Stimulated activated CD4-positive, alpha-beta T cell treated with anti-CD3 and anti-CD28 coated beads, Interleukin-2, amount 100 ng/mL, for 4 hours (primary cell): ENCODE measurements at regions not wholly inside any gene's neighbourhood (a gene's known extent, or its start where the extent isn't known, plus 50 kb on each side); places are given as distances from the start of the nearest gene placed in this dataset.
"Not testable (repeated sequence)": the region's sequence is repeated elsewhere in the genome, so short reads cannot be mapped to it uniquely, and the experiment has no call there.

Experiments used
- DNase-seq: peaks from one replicate; pipeline ENCODE4 v3.0.0-alpha.2; 2020; ENCODE audit warnings: low read depth

GRCh38 chr5:164119806-164120447 is 614.5 kb downstream of the MAT2B start:
- DNase-seq: no peak

- no peak for DNase-seq
Measured at GRCh38 chr5:164127527-164127926, 622.1 kb downstream of the MAT2B start.

GRCh38 chr5:164132358-164132757 is 626.9 kb downstream of the MAT2B start:
- no peak for DNase-seq

- no peak for DNase-seq
Measured at GRCh38 chr5:164137095-164137494, 631.7 kb downstream of the MAT2B start.

- no peak for DNase-seq
Measured at GRCh38 chr5:164139423-164139822, 634.0 kb downstream of the MAT2B start.

GRCh38 chr5:164145458-164145857 is 640.0 kb downstream of the MAT2B start:
- DNase-seq: no peak

GRCh38 chr5:164146223-164146622 is 640.8 kb downstream of the MAT2B start:
- DNase-seq: no peak

GRCh38 chr5:164148292-164148691 is 642.9 kb downstream of the MAT2B start:
- no peak for DNase-seq

GRCh38 chr5:164152539-164152938 is 647.1 kb downstream of the MAT2B start:
- not testable (repeated sequence) for DNase-seq

GRCh38 chr5:164153469-164154172 is 648.2 kb downstream of the MAT2B start:
- DNase-seq: no peak

GRCh38 chr5:164170814-164171213 is 665.4 kb downstream of the MAT2B start:
- no peak for DNase-seq

GRCh38 chr5:164175083-164175482 is 669.7 kb downstream of the MAT2B start:
- DNase-seq: no peak

GRCh38 chr5:164179406-164179805 is 674.0 kb downstream of the MAT2B start:
- DNase-seq: no peak

- no peak for DNase-seq
Measured at GRCh38 chr5:164181604-164182003, 676.2 kb downstream of the MAT2B start.

GRCh38 chr5:164184158-164184557 is 678.7 kb downstream of the MAT2B start:
- DNase-seq: no peak

- no peak for DNase-seq
Measured at GRCh38 chr5:164185000-164185399, 679.6 kb downstream of the MAT2B start.

GRCh38 chr5:164186550-164186949 is 681.1 kb downstream of the MAT2B start:
- no peak for DNase-seq

- DNase-seq: no peak
Measured at GRCh38 chr5:164187785-164188184, 682.4 kb downstream of the MAT2B start.

- no peak for DNase-seq
Measured at GRCh38 chr5:164188733-164189148, 683.3 kb downstream of the MAT2B start.

GRCh38 chr5:164191240-164191639 is 685.8 kb downstream of the MAT2B start:
- DNase-seq: no peak

GRCh38 chr5:164202338-164202737 is 696.9 kb downstream of the MAT2B start:
- no peak for DNase-seq

GRCh38 chr5:164203581-164204225 is 698.3 kb downstream of the MAT2B start:
- no peak for DNase-seq

- DNase-seq: no peak
Measured at GRCh38 chr5:164204338-164204946, 699.0 kb downstream of the MAT2B start.
